HG02870 (cell line): ENCODE measurements at regions not wholly inside any gene's neighbourhood (a gene's known extent, or its start where the extent isn't known, plus 50 kb on each side); places are given as distances from the start of the nearest gene placed in this dataset.

Experiments
- ATAC-seq: cut with Tn5 transposase; IDR thresholded peaks from one replicate; pipeline ENCODE4 v1.9.1; 2021; ENCODE audit warnings: mild to moderate bottlenecking, moderate library complexity; ENCODE audit not compliant: unreplicated experiment

DNA sequence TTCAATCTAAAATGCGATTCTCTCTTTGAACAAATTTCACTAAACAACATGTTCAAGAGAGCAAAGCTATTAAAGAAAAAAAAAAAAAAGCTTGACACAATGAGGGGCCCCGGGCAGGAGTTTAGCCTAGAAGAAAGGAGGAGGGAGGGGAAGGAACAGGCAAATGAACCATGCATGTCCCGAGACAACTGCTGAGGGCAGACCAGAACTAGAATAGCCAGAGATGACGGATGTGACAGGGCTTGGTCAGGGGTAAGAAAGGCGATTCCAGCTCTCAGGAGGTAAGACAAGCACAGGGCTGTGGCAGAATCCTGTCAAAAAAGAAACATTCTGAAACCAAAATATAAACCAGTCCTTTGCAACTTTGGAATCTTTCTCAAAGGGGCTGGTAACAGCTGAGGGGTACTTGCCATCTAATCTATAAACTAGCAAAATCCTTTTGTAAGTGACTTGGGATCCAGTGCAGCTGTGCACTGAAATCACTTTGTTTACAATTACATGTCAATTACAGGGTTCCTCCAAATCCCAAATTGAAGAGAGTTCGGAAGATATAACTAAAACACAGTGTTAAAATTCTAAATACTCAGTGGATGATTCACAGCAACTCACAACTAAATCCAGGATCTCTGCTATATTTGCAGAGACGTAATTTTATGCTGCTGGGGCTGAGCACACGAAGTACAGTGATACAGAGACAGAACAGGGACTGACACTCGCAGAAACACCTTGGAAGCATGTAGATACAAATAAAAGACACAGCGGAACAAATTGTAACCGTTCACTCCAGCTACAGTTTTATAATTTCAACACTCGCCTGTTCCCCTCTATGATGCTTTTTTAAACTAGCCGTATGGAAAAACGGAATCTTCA lies 567.4 kb upstream of the ZFHX3 start:
- ATAC-seq: no peak

DNA sequence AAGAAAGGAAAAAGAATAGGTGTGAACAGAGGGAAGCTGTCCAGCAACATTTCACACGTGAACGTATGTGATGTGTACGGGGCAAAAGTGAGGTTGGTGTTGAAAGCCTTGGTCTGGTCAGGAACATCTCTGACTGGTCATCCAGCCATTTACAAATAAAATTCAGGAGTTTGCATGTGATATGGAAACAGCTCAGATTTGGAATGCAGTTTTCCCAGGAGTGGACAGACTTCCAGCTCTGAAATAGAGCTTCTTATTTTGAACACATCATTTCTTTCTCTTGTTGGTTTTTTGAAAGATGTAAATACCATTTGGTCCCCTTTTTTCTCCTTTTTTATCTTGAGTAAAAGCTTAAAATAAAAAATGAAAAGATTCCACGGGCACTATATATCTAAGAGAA lies 566.2 kb upstream of the ZFHX3 start:
- ATAC-seq: no peak

DNA sequence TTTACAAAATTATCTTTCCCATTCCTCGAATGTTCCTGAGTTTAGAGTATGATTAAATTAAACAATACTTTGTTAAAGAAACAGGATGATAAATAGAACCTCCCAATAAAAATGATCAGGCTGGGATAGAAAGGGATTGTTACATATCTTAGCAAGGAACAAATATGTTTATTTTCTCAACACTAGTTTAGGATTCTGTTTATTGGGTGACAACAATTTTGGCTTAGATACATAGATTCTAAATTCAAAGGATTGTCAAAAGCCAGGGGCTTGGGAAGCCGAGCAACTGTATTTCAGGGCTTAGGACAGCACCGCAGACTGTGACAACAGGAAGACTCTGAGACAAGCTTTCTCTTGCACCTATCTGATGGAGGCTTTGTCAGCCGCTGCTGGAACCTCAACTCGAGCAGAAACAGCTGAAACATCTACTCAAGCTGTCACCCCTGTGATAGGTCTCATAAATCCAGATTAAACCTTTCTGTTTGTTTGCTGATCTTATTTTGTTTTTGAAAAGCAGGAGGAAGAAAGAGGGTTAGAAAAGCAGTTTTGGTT lies 562.8 kb upstream of the ZFHX3 start:
- ATAC-seq: no peak

DNA sequence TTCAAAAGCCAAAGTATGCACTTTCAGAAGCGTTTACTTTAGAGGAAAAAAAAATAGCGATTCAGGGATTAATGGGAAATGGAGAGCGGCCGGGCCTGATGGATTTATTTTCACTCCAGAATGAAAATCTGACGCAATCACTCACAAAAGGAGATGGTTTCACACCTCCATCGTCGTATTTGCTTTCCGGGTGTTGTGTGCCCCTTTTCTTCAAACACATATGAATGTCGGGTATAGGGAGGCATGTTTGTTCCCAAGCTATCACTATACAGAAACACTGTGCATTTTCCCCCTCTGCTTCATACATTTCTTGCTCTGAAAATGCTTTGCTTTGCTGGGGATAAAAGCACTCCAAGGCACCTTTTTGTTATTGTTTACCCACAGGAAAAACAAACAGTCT lies 562.2 kb upstream of the ZFHX3 start:
- ATAC-seq: no peak

DNA sequence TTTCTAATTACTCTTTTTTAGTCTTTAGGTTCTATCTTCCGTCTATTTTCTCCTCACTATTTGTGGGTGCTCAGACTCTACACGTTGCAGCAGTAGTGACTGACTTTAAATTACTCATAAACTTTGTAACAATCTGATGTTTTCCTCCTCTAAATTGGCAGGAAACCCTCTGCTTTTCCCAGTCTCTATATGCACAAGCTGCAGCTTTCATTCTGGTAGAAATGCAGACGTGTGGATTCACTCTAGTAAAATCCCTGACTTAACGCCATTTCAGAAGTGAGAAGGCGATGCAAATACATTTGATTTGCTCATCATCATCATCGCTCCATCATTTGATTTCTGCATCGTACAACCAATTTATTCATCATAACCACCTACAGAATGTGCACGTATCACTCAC lies 561.0 kb upstream of the ZFHX3 start:
- no peak for ATAC-seq

DNA sequence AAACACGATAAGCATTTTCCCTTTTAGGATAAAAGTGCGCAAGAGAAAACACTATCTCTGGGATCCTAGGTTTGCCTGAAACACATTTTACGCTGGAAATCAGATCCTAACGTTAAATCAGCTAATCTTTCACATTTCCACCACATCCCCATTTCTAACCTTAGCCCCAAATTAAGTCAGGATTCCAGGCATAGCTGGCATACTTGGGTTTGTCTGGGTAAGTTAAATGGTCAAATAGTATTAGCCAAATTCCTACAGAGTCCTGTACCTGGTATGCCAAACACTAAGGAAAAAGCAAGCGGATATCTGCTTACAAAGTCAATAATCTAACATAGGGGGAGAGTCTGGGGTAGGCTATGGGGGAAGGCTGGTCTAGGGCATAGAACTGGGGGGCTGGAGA lies 557.4 kb upstream of the ZFHX3 start:
- no peak for ATAC-seq

DNA sequence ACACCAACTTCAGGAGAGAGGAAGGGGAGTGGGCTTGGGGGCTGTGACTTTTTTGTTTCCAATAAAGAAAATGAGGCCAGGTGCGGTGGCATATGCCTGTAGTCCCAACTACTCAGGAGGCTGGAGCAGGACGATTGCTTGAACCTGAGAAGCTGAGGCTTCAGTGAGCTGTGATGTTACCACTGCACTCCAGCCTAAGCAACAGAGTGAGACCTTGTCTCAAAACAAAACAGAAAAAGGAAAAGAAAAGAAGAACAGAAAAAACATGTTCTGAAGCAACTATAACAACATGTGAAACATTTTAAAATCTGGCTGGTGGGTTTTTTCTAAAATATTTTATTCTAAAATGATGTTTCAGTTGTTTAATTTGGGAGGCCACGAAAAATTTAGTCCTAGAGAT lies 554.0 kb upstream of the ZFHX3 start:
- ATAC-seq: peak; percentile 87

DNA sequence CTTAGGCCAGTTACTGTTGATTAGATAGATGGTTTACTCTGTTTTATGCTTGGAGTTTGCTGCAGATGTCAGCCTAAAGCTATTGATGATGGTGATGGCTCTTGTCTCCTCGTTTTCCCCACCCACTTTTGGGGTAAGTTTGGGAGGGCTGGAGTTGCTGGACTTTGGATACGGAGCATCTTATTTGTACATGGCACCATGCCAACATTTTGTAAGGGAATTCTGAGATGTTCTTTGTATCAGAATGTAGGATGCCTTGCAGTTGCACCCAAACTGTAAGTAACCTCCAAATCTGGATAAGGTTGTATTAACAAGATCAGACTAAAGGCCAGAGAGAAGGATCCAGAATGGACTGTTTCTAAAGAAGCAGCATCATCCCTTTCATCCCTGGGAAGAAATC lies 551.9 kb upstream of the ZFHX3 start:
- ATAC-seq: no peak

DNA sequence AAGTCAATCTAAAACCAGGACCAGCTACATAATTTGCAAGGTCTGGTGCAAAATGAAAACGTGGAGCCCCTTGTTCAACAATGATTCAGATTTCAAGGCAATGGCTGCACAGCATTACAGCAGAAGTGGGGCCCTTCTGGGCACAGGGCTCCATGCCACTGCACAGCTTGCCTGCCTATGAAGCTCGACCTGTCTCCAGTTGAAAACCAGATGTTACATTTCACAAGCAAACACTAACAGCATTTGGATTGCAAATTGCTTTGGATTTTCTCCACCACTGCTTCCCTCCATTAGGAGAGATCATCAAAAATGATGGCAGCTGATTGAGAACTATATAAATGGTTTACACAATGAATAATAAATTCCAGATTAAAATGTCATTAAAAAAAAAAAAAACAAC lies 551.4 kb upstream of the ZFHX3 start:
- ATAC-seq: no peak

DNA sequence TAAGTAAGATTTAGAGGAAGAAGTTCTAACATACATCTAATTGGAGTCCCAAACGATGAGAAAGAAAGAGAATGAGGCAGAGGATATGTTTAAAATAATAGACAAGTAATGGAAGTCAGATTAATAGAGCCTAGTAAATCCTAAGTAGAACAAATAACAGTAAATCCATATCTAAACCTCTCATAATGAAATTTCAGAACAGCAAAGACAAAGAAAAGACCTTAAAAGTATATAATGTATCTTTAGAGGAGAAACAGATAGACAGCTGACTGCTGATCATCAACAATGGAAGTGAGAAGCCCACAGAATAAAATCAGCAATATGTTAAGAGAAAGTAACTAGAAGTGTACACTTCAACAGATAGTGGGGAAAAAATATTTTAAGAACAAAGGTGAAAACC lies 536.2 kb upstream of the ZFHX3 start:
- no peak for ATAC-seq

DNA sequence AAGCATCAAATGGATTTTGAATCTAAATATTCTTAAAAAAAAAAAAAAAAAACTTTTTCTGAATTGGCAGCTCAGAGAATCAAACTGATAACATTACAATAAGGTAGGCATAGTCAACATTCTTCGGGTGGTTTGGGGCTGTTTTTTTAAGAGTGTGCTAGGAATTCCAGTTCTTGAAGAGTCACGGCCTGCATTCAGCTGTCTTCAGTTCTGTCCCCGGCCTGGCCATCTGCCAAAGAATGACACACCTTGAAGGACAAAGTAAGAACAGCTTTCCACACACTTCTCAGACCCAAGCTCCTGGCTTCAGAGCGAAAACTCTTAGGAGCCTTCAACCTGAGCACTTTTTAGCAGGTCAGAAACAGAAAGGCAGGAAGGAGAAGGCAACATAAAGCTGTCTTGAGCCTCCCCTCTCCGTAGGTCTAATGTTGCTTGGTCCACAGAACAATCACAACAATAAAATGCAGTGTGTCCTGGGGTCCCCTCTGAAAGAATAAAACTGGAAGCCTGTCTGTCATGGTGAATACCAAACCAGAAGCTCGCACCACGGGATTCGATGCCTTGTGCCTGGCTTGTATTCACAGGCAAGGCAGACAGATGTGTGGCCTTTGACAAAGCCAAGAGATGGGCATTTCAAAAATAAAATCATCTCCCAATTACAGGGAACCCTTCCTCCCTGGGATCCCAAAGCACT lies 524.4 kb upstream of the ZFHX3 start:
- ATAC-seq: no peak

DNA sequence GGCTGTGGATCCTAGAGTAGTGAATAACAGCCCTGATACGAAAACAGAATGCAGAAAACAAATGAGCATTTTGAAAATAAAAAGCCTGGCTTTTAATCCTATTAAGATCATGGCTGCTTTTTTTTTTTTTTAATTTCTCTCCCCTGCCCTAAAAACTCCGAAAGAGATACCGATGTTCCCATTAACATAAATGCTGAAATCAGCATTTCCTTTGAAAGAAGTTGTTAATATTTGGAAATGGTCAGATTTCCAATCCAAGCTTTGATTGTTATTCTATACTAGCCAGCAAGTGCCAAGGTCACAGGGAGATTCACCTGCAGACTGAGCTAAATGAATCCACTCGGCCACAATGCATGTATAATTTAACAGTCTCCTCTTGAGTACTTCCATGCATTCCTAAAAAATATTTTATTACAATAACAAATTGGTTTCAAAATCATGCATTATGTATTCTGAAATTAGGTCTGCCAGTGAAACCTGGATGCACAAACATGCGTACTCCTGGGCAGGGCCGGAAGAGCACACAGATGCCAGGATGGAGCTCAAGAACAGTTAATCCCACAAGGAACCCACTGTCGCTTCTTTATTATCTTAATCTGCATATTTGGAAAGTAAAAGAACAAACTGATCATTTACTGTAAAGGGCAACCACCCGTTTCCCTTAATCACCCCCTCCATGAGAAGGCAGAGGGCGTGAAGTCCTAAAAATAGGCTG lies 521.5 kb upstream of the ZFHX3 start:
- no peak for ATAC-seq

DNA sequence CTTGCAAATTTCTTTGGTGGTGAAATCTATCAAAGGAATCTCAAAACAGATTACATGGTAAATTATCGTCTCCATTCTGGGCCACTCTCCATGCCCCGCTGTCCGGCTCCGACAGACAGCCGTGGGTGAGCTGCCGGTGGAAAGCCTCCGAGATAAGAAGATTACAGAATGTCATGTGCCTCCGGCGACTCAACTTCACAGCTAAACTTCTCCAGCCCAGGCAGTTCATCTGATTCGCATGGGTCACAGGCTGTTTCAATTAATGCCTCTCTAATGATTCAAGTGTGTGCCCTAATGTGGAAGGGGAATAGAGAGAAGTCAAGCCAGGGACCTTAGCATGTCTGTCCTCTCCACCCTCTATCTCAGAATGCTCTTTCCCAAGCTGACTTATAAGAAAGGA lies 520.8 kb upstream of the ZFHX3 start:
- ATAC-seq: no peak

DNA sequence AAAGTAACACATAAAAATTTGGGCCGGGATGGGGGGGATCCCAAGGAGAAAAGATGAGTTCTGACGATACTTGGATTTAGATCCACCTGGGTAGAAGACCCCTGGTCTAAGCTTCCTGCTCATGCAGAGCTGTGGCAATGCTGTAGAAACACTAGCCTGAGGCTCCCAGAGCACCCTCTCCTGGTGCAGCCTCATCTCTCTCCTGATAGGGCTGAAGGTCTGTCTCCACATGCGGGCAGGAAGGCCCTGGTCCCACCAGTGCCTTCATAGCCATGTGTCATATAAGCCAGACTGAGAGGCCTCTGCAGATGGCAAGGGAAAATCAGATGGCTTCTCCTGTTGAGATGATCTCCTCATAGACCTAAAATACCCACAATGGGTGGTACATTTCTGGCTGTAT lies 518.0 kb upstream of the ZFHX3 start:
- no peak for ATAC-seq

DNA sequence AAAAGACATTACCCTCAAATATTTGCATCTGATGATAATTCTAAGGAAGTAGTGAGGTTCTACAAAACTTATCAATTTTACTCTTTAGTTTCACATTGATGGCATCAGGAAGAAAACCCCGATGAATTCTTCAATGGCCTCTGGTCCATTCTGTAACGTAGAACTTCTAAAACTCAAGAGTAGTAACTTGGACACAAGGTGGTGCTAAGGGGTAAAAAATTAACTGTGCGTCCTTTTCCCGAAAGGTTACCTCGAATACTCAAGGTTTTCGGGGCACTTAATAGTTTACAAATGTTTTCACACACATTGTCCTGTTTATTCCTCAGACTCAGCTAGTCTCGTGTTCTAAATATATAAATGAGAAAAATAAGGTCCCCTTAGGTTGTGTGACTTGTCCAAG lies 517.3 kb upstream of the ZFHX3 start:
- ATAC-seq: no peak

DNA sequence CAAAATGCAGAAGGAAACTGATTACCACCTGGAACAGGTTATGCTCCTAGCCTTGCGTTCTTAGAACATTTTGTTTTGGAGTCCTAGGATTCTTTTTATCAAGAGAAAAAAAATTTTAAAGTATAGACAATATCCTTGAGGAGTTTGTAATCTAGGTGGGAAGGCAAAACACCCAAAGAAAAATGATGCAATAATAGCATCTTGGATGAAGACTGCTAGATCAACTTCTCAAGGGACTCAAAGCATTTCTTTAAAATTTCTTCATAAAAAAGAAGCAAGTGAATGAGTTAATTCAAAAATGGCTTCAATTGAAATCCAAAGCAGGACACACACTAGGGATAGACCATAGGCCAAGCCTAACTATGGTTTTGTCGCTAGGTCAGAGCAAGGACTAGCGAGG lies 515.8 kb upstream of the ZFHX3 start:
- ATAC-seq: no peak

DNA sequence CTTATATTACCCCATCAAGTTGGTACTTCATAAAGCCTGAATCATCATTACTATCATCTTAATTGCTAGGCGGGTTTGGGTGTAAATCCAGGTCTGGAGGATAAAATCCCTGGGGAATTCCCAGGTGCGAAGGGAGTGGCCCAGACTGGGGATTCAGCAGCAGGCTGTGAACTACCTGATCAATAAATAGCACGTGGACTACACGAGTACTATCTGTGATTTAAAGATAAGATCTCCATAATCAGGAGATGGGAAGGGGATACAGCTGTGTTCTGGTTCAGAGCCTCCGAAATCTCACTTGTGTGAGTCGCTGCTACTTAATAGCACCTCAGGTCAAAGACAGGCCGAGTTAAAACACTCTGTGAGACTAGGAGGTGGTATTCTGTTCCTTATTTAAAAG lies 512.6 kb upstream of the ZFHX3 start:
- no peak for ATAC-seq

DNA sequence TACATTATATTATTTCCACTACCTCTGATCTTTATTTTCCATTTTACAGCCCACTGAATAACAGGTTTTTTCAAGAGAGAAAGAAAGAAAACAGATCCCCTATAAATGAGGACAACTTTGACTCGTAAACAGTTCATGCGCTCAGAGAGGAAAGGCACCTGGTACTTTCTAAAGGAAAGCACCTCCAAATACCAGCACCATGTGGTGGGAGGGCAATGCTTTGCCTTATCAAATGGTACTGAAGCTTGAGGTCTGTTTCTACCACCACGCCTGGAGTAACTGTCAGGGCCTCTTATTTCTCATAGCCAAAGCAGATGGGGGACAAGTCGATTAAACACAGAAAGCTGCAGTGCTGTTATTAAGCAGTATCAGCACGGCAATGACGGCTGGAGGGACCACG lies 510.3 kb upstream of the ZFHX3 start:
- no peak for ATAC-seq

DNA sequence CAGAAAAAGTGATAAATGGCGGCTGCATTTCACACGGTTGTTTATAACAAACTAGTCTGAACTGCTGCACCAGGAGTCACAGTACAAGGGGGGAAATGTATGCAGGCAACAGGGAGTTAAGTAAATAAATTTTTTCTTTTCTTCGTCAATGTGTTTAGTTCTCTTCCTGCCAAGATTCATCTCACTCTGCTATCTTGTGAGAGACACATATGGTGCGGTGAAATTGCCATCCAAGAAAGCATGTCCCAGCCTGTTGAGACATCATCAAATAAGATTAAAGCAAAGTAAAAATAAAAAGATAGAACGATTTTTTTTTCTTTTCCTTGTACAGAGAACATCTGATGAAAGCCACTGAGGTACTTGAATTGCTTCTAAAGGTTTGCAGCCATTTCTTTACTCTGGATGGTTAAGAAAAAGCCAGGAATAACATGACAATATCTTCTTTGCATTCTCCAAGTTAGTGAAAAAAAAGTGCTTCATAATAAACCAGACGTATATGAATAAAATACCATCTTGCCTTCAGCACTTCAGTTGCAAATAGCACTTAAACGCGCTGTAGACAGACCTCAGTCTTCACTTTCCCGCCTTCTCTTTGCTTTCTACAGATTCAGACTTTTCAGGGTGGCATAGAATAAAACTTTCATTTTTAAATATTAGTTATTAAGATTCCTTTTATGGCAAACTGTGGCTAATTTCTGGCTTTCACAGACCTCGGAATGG lies 506.2 kb upstream of the ZFHX3 start:
- no peak for ATAC-seq

DNA sequence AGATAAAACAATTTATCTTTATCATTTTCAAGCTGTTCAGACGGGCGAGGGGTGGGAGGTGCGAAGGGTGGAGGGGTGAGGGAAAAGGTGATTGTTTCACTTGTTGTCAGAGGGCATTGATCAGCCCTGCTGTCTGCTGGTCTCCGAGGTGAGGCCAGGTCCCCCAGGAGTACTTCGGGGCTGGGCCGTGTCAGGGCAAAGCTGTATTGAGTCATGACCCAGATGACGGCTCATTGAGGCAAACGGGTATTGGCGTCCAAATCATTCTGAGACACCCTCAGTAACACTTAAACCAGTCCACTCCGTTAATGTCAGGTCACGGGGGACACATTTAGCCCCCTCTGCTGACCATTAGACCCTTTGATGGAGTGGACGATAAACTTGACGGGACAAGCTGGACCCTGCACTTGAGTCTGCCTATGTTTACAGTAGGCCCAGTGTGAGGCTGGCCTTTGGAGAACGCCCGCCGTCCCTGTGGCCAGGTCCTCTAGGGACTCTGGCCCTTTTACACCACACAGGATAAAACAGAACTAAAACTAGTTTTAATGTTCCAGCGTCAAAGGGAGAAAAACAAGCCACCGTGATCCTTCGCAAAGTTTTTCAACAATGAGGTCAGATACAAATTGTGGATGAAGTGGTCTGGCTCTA lies 502.2 kb upstream of the ZFHX3 start:
- ATAC-seq: no peak
